ENCODE measurements at regions not wholly inside any gene's neighbourhood (a gene's known extent, or its start where the extent isn't known, plus 50 kb on each side); places are given as distances from the start of the nearest gene placed in this dataset.

- DNase-seq (ENCODE audit: insufficient read length, low spot score) (no peak), FAIRE-seq (no peak)
These were observed 325.6 kb downstream of the SEC23A start for GRCh38 chr14:38777401-38777800.

- no peak for DNase-seq (ENCODE audit: insufficient read length, low spot score)
- no peak for FAIRE-seq
These were observed 327.0 kb downstream of the SEC23A start for GRCh38 chr14:38775986-38776385.

GRCh38 chr14:38774162-38774561 is 328.9 kb downstream of the SEC23A start:
- FAIRE-seq: no peak

GRCh38 chr14:38770251-38770650 is 332.8 kb downstream of the SEC23A start:
- FAIRE-seq (no peak), DNase-seq (ENCODE audit: insufficient read length, low spot score) (no peak)

More at GRCh38 chr14:38774162-38774561, 328.9 kb downstream of the SEC23A start:
- no peak for DNase-seq (ENCODE audit: insufficient read length, low spot score)

- DNase-seq (ENCODE audit: insufficient read length, low spot score) (no peak), FAIRE-seq (no peak)
These were observed 340.2 kb downstream of the SEC23A start for GRCh38 chr14:38762845-38763244.

- DNase-seq (ENCODE audit: insufficient read length, low spot score) (no peak), FAIRE-seq (no peak)
These were observed 340.6 kb downstream of the SEC23A start for GRCh38 chr14:38762426-38762825.

- no peak for FAIRE-seq
- DNase-seq (ENCODE audit: insufficient read length, low spot score): no peak
These were observed 342.0 kb downstream of the SEC23A start for GRCh38 chr14:38761033-38761432.

GRCh38 chr14:38758661-38759060 is 344.4 kb downstream of the SEC23A start:
- no peak for FAIRE-seq

GRCh38 chr14:38755036-38755435 is 348.0 kb downstream of the SEC23A start:
- FAIRE-seq: no peak
- DNase-seq (ENCODE audit: insufficient read length, low spot score): no peak

More at GRCh38 chr14:38758661-38759060, 344.4 kb downstream of the SEC23A start:
- no peak for DNase-seq (ENCODE audit: insufficient read length, low spot score)

GRCh38 chr14:38752750-38753149 is 350.3 kb downstream of the SEC23A start:
- DNase-seq (ENCODE audit: insufficient read length, low spot score): no peak
- FAIRE-seq: no peak

GRCh38 chr14:38752341-38752740 is 350.7 kb downstream of the SEC23A start:
- FAIRE-seq (no peak), DNase-seq (ENCODE audit: insufficient read length, low spot score) (no peak)

- no peak for DNase-seq (ENCODE audit: insufficient read length, low spot score)
- no peak for FAIRE-seq
These were observed 351.6 kb downstream of the SEC23A start for GRCh38 chr14:38751459-38751858.

- no peak for FAIRE-seq
- no peak for DNase-seq (ENCODE audit: insufficient read length, low spot score)
These were observed 353.1 kb downstream of the SEC23A start for GRCh38 chr14:38749936-38750335.

- DNase-seq (ENCODE audit: insufficient read length, low spot score) (no peak), FAIRE-seq (no peak)
These were observed 357.2 kb downstream of the SEC23A start for GRCh38 chr14:38745861-38746260.

- DNase-seq (ENCODE audit: insufficient read length, low spot score) (no peak), FAIRE-seq (no peak)
These were observed 359.0 kb downstream of the SEC23A start for GRCh38 chr14:38743966-38744584.

- DNase-seq (ENCODE audit: insufficient read length, low spot score): no peak
- FAIRE-seq: no peak
These were observed 365.2 kb downstream of the SEC23A start for GRCh38 chr14:38737686-38738407.

GRCh38 chr14:38735005-38735404 is 368.0 kb downstream of the SEC23A start:
- FAIRE-seq (no peak), DNase-seq (ENCODE audit: insufficient read length, low spot score) (no peak)

- DNase-seq (ENCODE audit: insufficient read length, low spot score) (no peak), FAIRE-seq (no peak)
These were observed 371.1 kb downstream of the SEC23A start for GRCh38 chr14:38731962-38732361.

GRCh38 chr14:38730420-38730819 is 372.6 kb downstream of the SEC23A start:
- DNase-seq (ENCODE audit: insufficient read length, low spot score) (no peak), FAIRE-seq (no peak)

GRCh38 chr14:38727731-38728130 is 375.3 kb downstream of the SEC23A start:
- FAIRE-seq: no peak
- no peak for DNase-seq (ENCODE audit: insufficient read length, low spot score)

GRCh38 chr14:38724621-38725020 is 378.4 kb downstream of the SEC23A start:
- no peak for FAIRE-seq
- DNase-seq (ENCODE audit: insufficient read length, low spot score): no peak

- no peak for FAIRE-seq
- DNase-seq (ENCODE audit: insufficient read length, low spot score): no peak
These were observed 379.1 kb downstream of the SEC23A start for GRCh38 chr14:38723959-38724358.

All from GM19239 (cell line).